ENCODE measurements at regions not wholly inside any gene's neighbourhood (a gene's known extent, or its start where the extent isn't known, plus 50 kb on each side); places are given as distances from the start of the nearest gene placed in this dataset.

- no peak for TF ChIP-seq CTCF (IDR thresholded peaks at IDR 0.05)
- TF ChIP-seq EP300 (IDR thresholded peaks at IDR 0.05) = peak in 1 of 2 donors; percentile 26
- no peak for TF ChIP-seq POLR2A (IDR thresholded peaks at IDR 0.05)
Measured at GRCh38 chr6:27188061-27188884, 59.2 kb upstream of the PRSS16 start.

Measured in tibial nerve (tissue), 4 donors.